ENCODE measurements at regions not wholly inside any gene's neighbourhood (a gene's known extent, or its start where the extent isn't known, plus 50 kb on each side); places are given as distances from the start of the nearest gene placed in this dataset.

GRCh38 chr10:6695519-6695918 is 115.4 kb upstream of the PRKCQ start:
- no peaks in the 10 kb centered on the region for H3K4me1 ChIP-seq (ENCODE audit: insufficient read depth, low read length)
- H3K4me3 Mint-ChIP-seq: no peak overlapping the region
- WGBS (ENCODE audit: extremely low coverage, insufficient read length, low lambda C conversion rate): no CpG with 5 or more reads among the region's 1 CpG
- H3K79me1 ChIP-seq (ENCODE audit: insufficient read depth, low read depth, low read length, poor library complexity, severe bottlenecking): no peaks in the 10 kb centered on the region
- no peak overlapping the region for H2BK12ac ChIP-seq (ENCODE audit: insufficient read length, low read depth, low read length)
- H2AK5ac ChIP-seq (ENCODE audit: insufficient read length, low read length): no peak overlapping the region
- H2AFZ ChIP-seq (ENCODE audit: low read length): no peak overlapping the region
- no peaks in the 10 kb centered on the region for H3K23me2 ChIP-seq (ENCODE audit: insufficient read length, low read depth, low read length, poor library complexity, severe bottlenecking)
- no peak for TF ChIP-seq CTCF (conservative IDR thresholded peaks at IDR 0.05)
- H3K9me3 ChIP-seq (ENCODE audit: control insufficient read depth, low read depth, low read length): no peaks in the 10 kb centered on the region
- H3K4me1 Mint-ChIP-seq: no peaks in the 10 kb centered on the region
- no peak overlapping the region for H3K56ac ChIP-seq (ENCODE audit: insufficient read length, low read depth, low read length)
- H3K14ac ChIP-seq (ENCODE audit: insufficient read depth, low read length): no peak overlapping the region
- no peaks in the 10 kb centered on the region for H3K36me3 Mint-ChIP-seq (ENCODE audit: insufficient read depth in 1 of 3, low read depth in 3 of 3)
- H2BK20ac ChIP-seq (ENCODE audit: low read depth, low read length, poor library complexity, severe bottlenecking): no peak overlapping the region
- H4K8ac ChIP-seq (replicated peaks; ENCODE audit: insufficient read length, low read depth, low read length): no peak overlapping the region
- no peak overlapping the region for H3K4me2 ChIP-seq (ENCODE audit: insufficient read depth, insufficient read length, low read length)
- no peak overlapping the region for H4K5ac ChIP-seq (ENCODE audit: insufficient read length, low read depth, low read length)
- no peak overlapping the region for H3K4ac ChIP-seq (ENCODE audit: low read depth, low read length)
- no peak overlapping the region for H3K27ac ChIP-seq (ENCODE audit: insufficient read length, low read depth, low read length)
- H4K91ac ChIP-seq (ENCODE audit: insufficient read length, low read depth, low read length): no peak overlapping the region
- no peak overlapping the region for H3K9ac ChIP-seq (ENCODE audit: extremely low read depth, insufficient read length, low read length)
- no peaks in the 10 kb centered on the region; the same call in 1 of the 2 replicates for H3K27me3 Mint-ChIP-seq (ENCODE audit: low read depth)
- H3K79me2 ChIP-seq (ENCODE audit: insufficient read depth, low read length): no peaks in the 10 kb centered on the region
- H3T11ph ChIP-seq (ENCODE audit: low read length): no peak overlapping the region
- no peak for DNase-seq
- H2BK120ac ChIP-seq (ENCODE audit: low read depth, low read length, poor library complexity, severe bottlenecking): no peak overlapping the region
- H3K27me3 ChIP-seq (ENCODE audit: insufficient read depth, low read length): no peaks in the 10 kb centered on the region
- H3K27ac Mint-ChIP-seq: no peak overlapping the region
- H3K9me3 Mint-ChIP-seq: no peaks in the 10 kb centered on the region
- H3K18ac ChIP-seq (ENCODE audit: insufficient read length, low read depth, low read length): no peak overlapping the region
- H3K23ac ChIP-seq (ENCODE audit: insufficient read length, low read depth, low read length): no peak overlapping the region
- no peaks in the 10 kb centered on the region for H4K20me1 ChIP-seq (ENCODE audit: control insufficient read depth, insufficient read depth, insufficient read length)
- no peak overlapping the region for H2BK15ac ChIP-seq (ENCODE audit: low read depth, low read length)
- H2BK5ac ChIP-seq (ENCODE audit: insufficient read length, low read length): no peak overlapping the region

Measured in H9 (cell line).